ENCODE measurements at regions not wholly inside any gene's neighbourhood (a gene's known extent, or its start where the extent isn't known, plus 50 kb on each side); places are given as distances from the start of the nearest gene placed in this dataset.
A peak's percentile ranks its signal among the peaks of the same experiment; 100 is the strongest.

- peak; percentile 63 for TF ChIP-seq CTCF (conservative IDR thresholded peaks at IDR 0.05; ENCODE audit: low read depth, low read length)
- no peak for TF ChIP-seq EZH2 (IDR thresholded peaks at IDR 0.05; ENCODE audit: low read length, unreplicated experiment)
- no peak for TF ChIP-seq EZH2phosphoT487 (IDR thresholded peaks at IDR 0.05; ENCODE audit: borderline replicate concordance, low read length)
Observed at GRCh38 chr2:81901017-81901416, 1596.5 kb upstream of the LRRTM1 start.
